Upper lobe of left lung (tissue), 4 donors: ENCODE measurements at regions not wholly inside any gene's neighbourhood (a gene's known extent, or its start where the extent isn't known, plus 50 kb on each side); places are given as distances from the start of the nearest gene placed in this dataset.

Experiments used
- CTCF ChIP-seq, 6 experiments: fragments of 450-650 bp in 4 of 6; fragments of 200-600 bp in 2 of 6; sonication (generic) in 2 of 6; IDR thresholded peaks; one replicate each; pipeline ENCODE4 v1.5.1; 2016 to 2019; ENCODE audit warnings: antibody characterized with exemption in 6 of 6
- EP300 ChIP-seq, 4 donors: sonication (generic); formaldehyde crosslinking; IDR thresholded peaks; one replicate each; pipeline ENCODE4 v1.5.1; 2017; ENCODE audit warnings: antibody characterized with exemption in 4 of 4, control low read depth in 2 of 4

GRCh38 chr17:65360961-65361552 is 200.4 kb downstream of the AXIN2 start:
- no peak for TF ChIP-seq CTCF (IDR thresholded peaks at IDR 0.05)
- no peak for TF ChIP-seq EP300 (IDR thresholded peaks at IDR 0.05)
